ENCODE measurements at regions not wholly inside any gene's neighbourhood (a gene's known extent, or its start where the extent isn't known, plus 50 kb on each side); places are given as distances from the start of the nearest gene placed in this dataset.

DNA sequence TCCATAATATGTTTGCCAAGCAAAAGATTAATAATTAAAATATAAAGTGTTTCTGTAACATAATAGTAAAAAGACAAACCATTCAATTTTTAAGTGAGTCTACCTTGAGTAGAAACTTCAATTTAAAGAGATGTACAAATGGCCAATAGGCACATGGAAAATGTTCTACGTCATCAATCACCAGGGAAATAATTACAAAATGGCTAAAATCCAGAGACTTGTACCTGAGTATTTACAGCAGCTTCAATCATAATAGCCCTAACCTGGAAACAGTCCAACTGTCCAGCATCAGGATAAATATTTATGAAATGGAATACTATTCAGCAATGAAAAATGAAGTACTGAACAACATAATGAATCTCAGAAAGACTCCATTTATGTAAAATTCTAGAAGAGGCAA is 95.5 kb upstream of the FAR2 start:
- no peak for DNase-seq

DNA sequence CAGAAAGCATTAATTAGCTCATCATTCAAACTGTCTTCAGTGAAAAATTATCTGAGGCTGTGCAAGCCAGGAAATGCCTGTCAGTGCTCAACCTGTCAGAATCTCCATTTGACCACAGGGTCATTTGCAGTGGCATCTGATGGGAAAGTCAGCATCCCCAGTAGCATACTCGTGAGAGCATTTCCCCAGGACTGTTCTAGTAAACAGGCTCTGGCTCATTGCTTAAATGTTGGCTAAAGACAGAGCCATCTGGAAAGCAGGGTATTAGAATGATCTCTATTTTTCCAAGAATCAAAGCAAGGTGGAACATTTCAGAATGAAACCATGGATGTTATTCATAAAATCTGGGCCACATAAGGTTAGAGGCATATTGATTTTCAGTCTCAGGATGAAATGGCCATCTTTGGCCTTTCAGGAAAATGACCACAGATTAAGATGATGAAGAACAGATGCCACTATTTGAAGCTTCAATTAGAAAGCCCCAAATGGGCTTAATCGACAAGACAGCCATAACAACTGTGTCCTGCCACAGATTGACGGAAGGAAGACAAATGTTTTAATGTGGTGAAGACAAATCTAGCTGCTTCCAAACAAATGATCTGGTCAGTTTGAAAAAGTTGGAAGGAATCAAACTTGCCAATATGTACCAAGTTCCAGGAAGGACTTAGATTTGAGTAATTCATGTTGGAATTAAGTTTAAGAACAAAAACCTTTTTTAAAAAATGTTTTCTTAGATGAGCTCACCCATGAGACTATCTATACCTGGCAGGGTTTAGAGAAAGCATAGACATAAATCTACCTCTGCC is 94.0 kb upstream of the FAR2 start:
- DNase-seq, result no peak

DNA sequence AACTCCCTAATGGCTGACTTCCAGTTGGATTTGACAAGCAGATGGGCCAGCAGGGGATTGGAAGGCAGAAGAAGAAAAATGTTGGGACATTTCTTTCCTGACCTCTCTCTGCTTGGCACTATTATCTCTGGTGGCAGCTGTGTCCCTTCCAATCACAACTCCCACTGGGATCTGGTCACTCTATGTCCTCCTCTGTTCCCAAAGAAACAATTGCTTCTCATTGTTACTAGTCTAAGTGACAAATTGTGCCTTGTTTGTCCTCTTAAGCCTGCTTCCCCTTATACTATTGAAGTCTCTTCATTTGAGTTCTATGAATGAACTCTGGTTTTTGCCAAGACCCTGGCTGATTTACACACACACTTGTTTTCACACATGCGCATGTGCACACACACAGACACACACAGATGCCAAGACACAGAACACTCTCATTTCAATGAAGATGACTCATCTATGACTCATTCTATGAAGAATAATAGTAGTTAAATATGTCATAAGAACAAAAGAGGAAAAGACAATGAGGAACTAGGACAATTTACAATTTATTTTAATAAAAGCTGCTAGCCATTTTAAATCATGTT is 83.0 kb upstream of the FAR2 start:
- DNase-seq, result peak; percentile 45 to 90 (median 89)

DNA sequence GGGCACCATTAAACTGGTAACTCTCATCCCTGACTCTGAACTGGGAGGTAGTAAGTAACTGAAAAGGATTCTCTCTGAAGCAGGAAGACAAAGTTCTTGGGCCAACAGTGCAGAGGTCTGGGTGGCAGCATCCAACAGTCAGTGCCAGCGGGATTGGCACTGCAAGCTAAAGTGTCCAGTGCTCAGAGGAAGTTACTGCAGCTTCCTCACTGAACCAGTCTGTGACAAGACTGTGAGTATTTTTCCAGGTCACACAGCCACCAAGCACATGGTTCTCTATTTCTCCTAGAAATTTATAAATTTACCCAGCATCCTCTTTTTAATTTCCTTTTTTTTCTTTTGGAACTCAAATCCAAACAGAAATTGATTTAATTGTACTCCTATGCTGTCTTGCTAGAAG is 81.6 kb upstream of the FAR2 start:
- peak; percentile 62 to 77 (median 74) for DNase-seq

DNA sequence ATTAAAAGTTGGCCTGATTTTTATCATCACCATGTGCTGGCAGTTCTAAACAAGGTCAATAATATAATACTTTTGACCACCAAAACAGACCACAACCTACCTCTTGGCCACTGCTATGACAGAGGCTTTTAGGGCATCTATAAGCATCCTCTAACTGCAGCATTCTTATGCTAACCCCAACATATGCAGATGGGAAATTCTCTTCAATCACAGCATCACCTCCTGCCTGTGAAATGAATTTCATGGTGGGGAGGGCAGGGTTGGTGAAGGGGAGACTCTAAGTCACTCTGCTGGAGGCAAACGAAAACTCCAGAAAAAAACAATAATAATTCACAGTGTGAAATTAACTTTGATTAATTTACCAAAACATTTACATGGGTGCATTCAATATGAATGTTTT is 78.8 kb upstream of the FAR2 start:
- DNase-seq, result peak in 1 of 3 donors; percentile 11

DNA sequence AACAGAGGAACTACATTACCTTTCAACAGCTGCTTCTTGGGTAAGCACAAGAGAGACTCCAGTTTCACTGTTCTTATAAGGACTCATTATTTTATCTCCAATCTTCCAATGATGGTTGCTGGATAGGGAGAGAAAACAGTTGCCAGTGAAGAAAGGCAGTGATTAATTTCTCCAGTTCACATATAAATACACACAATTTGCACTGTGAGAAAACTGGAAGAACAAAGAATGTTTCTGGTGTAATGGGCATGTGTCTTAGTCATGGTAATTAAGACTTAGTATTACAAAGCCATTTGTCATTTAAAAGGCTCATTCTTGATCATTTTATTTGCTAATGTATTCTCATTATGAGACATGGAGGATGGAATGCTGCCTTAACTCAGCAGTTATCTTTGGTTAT is 78.0 kb upstream of the FAR2 start:
- DNase-seq, result peak in 1 of 3 donors; percentile 17

DNA sequence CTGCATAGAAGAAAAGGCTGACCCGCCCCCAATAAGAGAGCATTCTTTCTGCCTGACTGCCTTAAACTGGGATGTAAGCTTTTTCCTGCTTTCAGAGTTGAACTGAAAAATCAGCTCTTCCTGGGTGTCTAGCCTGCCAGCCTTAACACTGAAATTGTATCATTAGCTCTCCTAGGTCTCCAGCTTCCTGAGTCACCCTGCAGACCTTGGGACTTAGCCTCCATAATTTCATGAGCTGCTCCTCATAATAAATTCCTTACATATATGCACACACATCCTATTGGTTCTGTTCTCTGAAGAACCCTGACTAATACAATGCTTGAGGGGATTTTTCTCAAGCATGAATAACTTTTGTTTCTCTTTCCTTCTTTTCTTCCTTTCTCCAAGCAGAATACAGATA is 76.4 kb upstream of the FAR2 start:
- DNase-seq, result peak; percentile 20 to 54 (median 38)

DNA sequence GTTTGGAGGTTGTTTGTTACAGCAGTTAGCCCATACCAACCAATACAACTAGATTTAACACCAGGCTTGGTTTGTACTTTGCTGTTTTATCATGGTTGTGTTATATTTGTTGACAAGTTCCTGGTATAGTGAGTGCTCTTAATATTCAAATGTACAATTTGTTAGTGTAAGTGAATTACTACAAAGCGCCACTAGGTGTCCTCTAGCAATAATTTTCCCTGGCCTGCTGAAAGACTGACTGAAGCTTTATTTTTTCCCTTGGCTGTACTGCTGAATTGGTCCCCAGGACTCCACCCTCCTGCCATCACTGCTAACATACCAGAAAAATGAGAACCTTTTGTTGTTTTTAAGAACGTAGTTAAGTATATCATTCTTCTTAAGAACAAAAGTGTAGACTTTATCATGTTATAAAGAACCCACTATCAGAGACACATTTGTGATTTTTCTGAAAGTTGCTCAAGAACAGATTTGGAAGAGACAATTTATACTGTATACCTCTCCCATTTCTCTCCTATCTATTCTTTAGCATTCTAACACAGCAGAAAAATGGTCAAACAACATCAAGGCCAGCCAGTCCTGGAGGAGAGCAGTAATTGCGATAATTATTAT is 75.3 kb upstream of the FAR2 start:
- DNase-seq, result peak; percentile 66 to 80 (median 72)

DNA sequence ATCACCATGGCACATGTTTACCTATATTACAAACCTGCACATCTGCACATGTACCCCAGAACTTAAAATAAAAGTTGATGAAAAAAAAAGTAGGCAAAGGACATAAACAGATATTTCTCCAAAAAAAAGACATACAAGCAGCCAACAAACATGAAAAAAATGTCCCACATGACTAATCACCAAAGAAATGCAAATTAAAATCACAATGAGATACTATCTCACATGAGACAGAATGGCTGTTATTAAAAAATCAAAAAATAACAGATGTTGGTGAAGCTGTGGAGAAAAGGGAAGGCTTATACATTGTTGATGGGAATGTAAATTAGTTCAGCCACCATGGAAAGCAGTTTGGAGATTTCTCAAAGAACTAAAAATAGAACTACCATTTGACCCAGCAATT is 68.0 kb upstream of the FAR2 start:
- peak in 1 of 3 donors; percentile 11 for DNase-seq

DNA sequence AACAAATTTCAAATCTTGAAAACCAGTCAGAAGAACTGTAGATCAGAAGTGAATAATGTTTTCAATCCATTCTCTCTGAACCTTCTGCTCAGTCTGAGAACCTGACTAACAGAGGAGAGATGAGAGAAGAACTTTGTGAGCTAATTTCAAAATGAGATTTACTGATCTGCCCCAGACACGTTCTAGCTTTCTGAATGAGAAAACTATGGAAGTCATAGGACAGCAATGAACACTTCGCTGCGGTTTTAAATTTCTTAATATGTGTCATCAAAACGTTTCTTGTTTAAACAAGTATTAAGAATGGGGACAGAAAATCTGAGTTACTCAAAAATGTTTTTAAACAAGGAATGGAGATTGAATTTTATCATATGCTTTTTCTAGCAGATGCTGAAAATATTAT is 66.6 kb upstream of the FAR2 start:
- peak in 1 of 3 donors; percentile 1 for DNase-seq

DNA sequence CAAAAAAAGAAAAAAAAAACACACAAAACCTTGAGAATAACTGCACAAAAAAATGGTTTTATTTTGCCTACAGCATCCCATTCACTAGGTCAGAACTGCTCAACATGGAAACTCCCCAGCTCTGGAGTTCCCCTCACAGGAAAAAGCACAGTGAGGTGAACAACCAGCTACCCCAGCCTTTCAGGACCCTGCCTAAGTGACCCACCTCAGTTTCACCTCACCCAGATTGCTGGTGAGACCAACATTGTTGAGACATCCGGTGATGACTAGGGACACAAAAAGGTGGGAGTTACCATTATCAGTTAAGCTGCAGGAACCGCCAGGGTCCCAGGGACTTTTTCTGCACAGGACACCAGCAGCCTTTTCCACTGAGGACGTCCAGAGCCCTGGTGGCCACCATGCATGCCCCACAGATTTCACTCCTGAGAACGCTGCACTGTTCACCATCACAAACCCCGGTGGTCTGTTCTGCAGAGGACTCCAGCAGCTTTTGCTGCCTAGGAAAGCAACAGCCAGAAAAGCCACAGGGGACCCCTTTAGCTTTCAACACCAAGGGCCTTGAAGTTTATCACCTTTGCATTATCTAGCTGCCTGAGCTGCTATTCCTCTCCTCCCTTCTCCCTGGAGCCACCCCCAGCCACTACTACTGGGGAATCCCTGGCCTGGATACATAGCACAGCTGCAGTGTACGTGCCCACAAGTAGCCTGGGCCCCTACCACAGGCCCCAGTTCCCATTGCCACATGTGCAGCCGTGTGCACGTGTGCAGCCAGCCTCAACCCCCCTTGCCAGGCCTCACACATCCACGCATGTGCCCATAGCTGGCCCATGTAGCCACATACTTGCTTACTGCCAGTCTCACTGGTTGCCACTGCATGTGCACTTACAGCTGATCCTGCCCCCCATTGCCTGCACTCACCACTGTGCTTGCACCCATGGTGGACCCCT is 62.5 kb upstream of the FAR2 start:
- peak in 2 of 3 donors; percentile 8 to 17 for DNase-seq

DNA sequence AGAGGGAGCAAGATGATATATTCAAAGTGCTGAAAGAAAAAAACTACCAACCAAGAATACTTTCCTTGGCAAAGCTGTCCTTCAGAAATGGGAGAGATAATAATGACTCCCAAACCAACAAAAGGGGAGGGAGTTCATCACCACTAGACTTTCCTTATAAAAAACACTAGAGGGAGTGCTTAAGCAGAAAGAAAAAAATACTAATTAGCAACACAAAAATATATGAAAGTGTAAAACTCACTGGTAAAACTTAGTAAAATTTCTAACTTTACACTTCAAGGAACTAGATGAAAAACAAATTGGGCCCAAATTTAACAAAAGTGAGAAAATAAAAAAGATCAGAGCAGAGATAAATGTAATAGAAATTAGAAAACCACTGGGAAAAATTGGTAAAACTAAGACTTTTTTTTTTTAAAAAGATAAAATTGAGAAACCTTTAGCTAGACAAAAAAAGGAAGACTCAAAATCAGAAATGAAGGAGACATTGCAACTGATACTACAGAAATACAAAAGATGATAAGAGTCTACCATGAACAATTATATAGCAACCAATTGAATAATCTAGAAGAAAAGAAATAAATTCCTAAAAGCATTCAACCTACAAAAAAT is 60.4 kb upstream of the FAR2 start:
- peak; percentile 39 to 64 (median 56) for DNase-seq
